GM19467 (cell line): ENCODE measurements at regions not wholly inside any gene's neighbourhood (a gene's known extent, or its start where the extent isn't known, plus 50 kb on each side); places are given as distances from the start of the nearest gene placed in this dataset.

ENCODE experiments used
- ATAC-seq: cut with Tn5 transposase; IDR thresholded peaks from one replicate; pipeline ENCODE4 v1.9.1; 2021; ENCODE audit warnings: mild to moderate bottlenecking, moderate library complexity; ENCODE audit not compliant: unreplicated experiment

GRCh38 chr20:39225978-39226377 lies 263.8 kb downstream of the DHX35 start:
- ATAC-seq = no peak

GRCh38 chr20:39225536-39225935 lies 263.4 kb downstream of the DHX35 start:
- ATAC-seq = no peak

GRCh38 chr20:39222101-39222500 lies 260.0 kb downstream of the DHX35 start:
- no peak for ATAC-seq

- no peak for ATAC-seq
Observed at GRCh38 chr20:39216195-39216594, 254.1 kb downstream of the DHX35 start.

- ATAC-seq = no peak
Observed at GRCh38 chr20:39214828-39215227, 252.7 kb downstream of the DHX35 start.

GRCh38 chr20:39213476-39214145 lies 251.5 kb downstream of the DHX35 start:
- ATAC-seq = no peak

GRCh38 chr20:39211060-39211748 lies 249.1 kb downstream of the DHX35 start:
- ATAC-seq = no peak

GRCh38 chr20:39210341-39211036 lies 248.3 kb downstream of the DHX35 start:
- no peak for ATAC-seq

GRCh38 chr20:39206899-39207564 lies 244.9 kb downstream of the DHX35 start:
- no peak for ATAC-seq

GRCh38 chr20:39195582-39196021 lies 233.5 kb downstream of the DHX35 start:
- no peak for ATAC-seq

GRCh38 chr20:39190666-39191570 lies 228.8 kb downstream of the DHX35 start:
- no peak for ATAC-seq

GRCh38 chr20:39188266-39188765 lies 226.2 kb downstream of the DHX35 start:
- no peak for ATAC-seq

- no peak for ATAC-seq
Observed at GRCh38 chr20:39181490-39181889, 219.3 kb downstream of the DHX35 start.

- no peak for ATAC-seq
Observed at GRCh38 chr20:39176457-39176856, 214.3 kb downstream of the DHX35 start.

GRCh38 chr20:39170896-39171463 lies 208.8 kb downstream of the DHX35 start:
- ATAC-seq = no peak

GRCh38 chr20:39165099-39165498 lies 203.0 kb downstream of the DHX35 start:
- no peak for ATAC-seq

- no peak for ATAC-seq
Observed at GRCh38 chr20:39164642-39165041, 202.5 kb downstream of the DHX35 start.

- ATAC-seq = no peak
Observed at GRCh38 chr20:39163993-39164392, 201.8 kb downstream of the DHX35 start.

GRCh38 chr20:39161900-39162299 lies 199.8 kb downstream of the DHX35 start:
- ATAC-seq = no peak

GRCh38 chr20:39155971-39156370 lies 193.8 kb downstream of the DHX35 start:
- no peak for ATAC-seq
